Osteocyte (in vitro differentiated cells): ENCODE measurements at regions not wholly inside any gene's neighbourhood (a gene's known extent, or its start where the extent isn't known, plus 50 kb on each side); places are given as distances from the start of the nearest gene placed in this dataset.

ENCODE experiments used
- DNase-seq: peaks from one replicate; pipeline ENCODE4 v3.0.0; 2021; ENCODE audit warnings: mixed read lengths; ENCODE audit not compliant: unreplicated experiment; ENCODE audit errors: extremely low spot score
- H3K27ac Mint-ChIP-seq: one replicate; pipeline ENCODE4 v1.8.0; 2021; ENCODE audit warnings: mild to moderate bottlenecking, mixed read lengths; ENCODE audit not compliant: unreplicated experiment
- H3K27me3 Mint-ChIP-seq: one replicate; pipeline ENCODE4 v1.8.0; 2021; ENCODE audit warnings: mixed read lengths; ENCODE audit not compliant: unreplicated experiment
- H3K36me3 Mint-ChIP-seq: one replicate; pipeline ENCODE4 v1.8.0; 2021; ENCODE audit warnings: mixed read lengths; ENCODE audit not compliant: unreplicated experiment
- H3K4me1 Mint-ChIP-seq: one replicate; pipeline ENCODE4 v1.8.0; 2021; ENCODE audit warnings: mixed read lengths; ENCODE audit not compliant: unreplicated experiment
- H3K4me3 Mint-ChIP-seq: one replicate; pipeline ENCODE4 v1.8.0; 2021; ENCODE audit warnings: mild to moderate bottlenecking, moderate library complexity, mixed read lengths; ENCODE audit not compliant: unreplicated experiment
- H3K9me3 Mint-ChIP-seq: one replicate; pipeline ENCODE4 v1.8.0; 2021; ENCODE audit warnings: mixed read lengths; ENCODE audit not compliant: unreplicated experiment
- TF ChIP-seq, protein P1 (sequence below): fragments of 200-600 bp; sonication (generic); IDR thresholded peaks from 2 replicates; pipeline ENCODE4 v1.5.0; 2021; ENCODE audit warnings: antibody characterized with exemption, mild to moderate bottlenecking, moderate library complexity

DNA sequence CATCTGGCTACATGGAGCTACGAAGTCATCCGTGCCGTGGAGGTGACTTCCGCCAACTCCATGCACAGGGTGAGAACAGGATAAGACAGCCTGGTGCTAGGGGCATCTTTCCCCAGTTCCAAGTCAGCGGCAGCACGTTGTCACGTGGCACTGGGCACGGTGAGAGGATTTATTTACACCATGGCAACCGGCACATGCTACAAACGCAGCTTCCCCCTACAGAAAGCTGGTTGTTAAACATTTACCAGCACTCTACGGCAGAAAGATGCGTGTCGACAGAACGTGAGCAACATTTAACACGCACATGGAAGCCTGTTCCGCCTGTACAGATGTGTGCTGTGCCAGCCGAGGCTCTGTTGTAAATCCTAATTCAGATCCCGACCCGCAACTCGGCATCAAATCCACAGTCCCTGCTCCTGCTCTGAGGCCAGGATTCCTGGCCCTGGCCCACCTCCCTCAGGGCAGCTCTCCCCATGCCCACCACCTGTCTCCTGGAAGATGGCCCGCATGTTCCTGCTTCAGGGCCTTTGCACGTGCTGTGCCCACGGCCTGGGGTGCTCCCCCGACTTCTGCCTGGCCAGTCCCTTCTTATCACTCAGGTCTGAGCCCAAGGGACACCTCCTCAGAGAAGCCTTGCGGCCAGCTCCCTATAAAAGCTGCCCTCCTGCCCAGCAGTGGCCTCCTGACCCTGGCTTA, 114.1 kb downstream of the RFLNA start:
- Mint-ChIP-seq H3K27ac (no peak overlapping the region), H3K27me3 (no peaks in the 10 kb centered on the region)
- TF ChIP-seq, protein P1, sequence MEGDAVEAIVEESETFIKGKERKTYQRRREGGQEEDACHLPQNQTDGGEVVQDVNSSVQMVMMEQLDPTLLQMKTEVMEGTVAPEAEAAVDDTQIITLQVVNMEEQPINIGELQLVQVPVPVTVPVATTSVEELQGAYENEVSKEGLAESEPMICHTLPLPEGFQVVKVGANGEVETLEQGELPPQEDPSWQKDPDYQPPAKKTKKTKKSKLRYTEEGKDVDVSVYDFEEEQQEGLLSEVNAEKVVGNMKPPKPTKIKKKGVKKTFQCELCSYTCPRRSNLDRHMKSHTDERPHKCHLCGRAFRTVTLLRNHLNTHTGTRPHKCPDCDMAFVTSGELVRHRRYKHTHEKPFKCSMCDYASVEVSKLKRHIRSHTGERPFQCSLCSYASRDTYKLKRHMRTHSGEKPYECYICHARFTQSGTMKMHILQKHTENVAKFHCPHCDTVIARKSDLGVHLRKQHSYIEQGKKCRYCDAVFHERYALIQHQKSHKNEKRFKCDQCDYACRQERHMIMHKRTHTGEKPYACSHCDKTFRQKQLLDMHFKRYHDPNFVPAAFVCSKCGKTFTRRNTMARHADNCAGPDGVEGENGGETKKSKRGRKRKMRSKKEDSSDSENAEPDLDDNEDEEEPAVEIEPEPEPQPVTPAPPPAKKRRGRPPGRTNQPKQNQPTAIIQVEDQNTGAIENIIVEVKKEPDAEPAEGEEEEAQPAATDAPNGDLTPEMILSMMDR = no peak

DNA sequence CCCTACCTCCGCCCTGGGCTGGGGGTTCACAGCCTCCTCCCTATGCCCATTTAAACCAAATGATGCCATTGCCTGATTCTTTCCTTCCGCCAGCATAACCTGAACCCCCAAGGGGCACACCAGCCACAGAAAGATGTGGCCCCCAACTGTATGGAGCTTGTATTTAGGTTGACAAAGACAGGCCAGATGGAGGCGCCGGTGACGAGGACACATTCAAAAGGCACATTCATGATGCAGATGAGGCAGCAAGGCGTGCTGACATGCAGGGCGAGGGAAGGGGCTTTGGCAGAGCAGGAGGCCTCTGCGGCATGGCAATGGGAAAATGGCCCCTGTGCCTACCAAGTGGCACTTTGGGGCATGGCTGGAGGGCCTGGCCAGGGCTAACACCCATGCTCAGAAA, 112.2 kb downstream of the RFLNA start:
- DNase-seq = no peak
- H3K27me3 Mint-ChIP-seq = no peaks in the 10 kb centered on the region
- H3K4me3 Mint-ChIP-seq = no peak overlapping the region
- no peak overlapping the region for H3K27ac Mint-ChIP-seq
- peaks cover 16% of the 10 kb centered on the region for H3K36me3 Mint-ChIP-seq
- H3K9me3 Mint-ChIP-seq = no peaks in the 10 kb centered on the region
- TF ChIP-seq, protein P1 = no peak
- H3K4me1 Mint-ChIP-seq = peaks cover 52% of the 10 kb centered on the region

More for the DNA sequence above, 114.1 kb downstream of the RFLNA start:
- H3K4me3 Mint-ChIP-seq = no peak overlapping the region
- H3K4me1 Mint-ChIP-seq = peaks cover 36% of the 10 kb centered on the region
- DNase-seq = no peak
- H3K36me3 Mint-ChIP-seq = peaks cover 14% of the 10 kb centered on the region
- H3K9me3 Mint-ChIP-seq = no peaks in the 10 kb centered on the region

DNA sequence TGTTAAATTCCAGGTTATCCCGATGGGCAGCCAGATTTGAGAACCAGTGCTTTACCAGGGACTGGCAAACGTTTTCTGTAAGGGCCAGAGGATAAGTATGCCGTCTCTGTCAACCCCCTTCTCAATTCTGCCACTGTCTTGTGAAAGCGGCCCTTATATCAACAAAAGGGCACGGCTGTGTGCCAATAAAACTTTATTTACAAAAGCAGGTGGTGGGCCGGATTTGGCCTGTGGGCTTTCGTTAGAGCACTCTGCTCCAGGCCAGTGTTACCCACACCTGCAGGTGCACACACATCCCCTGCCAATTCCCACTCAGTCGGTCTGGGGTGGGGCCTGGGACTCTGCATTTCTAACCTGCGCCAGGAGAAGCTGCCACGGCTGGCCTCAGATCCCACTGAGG, 111.2 kb downstream of the RFLNA start:
- Mint-ChIP-seq H3K27ac (no peak overlapping the region), H3K4me3 (no peak overlapping the region), H3K9me3 (no peaks in the 10 kb centered on the region)

DNA sequence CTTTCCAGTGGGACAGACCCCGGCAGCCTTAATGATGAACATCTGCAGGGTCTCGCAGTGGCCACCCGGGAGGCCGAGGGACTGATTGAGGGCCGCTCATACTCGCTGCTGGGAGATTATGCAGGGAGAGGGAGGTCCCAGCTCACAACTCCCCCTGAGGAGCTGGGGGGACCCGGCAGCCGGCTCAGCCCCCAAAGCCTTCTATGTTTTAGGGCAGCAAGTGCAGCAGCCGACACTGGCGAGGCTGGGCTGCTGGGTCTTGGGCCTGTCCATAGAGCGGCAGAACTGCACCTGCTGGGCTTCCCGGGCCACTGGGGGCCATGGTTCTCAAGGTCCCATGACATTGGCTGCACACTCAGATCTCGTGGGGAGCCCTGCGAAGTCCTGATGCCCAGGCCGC, 110.7 kb downstream of the RFLNA start:
- DNase-seq = no peak
- Mint-ChIP-seq H3K4me3 (no peak overlapping the region), H3K9me3 (no peaks in the 10 kb centered on the region), H3K27ac (no peak overlapping the region), H3K36me3 (peaks cover 25% of the 10 kb centered on the region), H3K4me1 (peaks cover 49% of the 10 kb centered on the region), H3K27me3 (no peaks in the 10 kb centered on the region)
- TF ChIP-seq, protein P1 = no peak

More for the DNA sequence above, 111.2 kb downstream of the RFLNA start:
- DNase-seq = no peak
- Mint-ChIP-seq H3K4me1 (peaks cover 53% of the 10 kb centered on the region), H3K36me3 (peaks cover 21% of the 10 kb centered on the region), H3K27me3 (no peaks in the 10 kb centered on the region)
- TF ChIP-seq, protein P1 = no peak

DNA sequence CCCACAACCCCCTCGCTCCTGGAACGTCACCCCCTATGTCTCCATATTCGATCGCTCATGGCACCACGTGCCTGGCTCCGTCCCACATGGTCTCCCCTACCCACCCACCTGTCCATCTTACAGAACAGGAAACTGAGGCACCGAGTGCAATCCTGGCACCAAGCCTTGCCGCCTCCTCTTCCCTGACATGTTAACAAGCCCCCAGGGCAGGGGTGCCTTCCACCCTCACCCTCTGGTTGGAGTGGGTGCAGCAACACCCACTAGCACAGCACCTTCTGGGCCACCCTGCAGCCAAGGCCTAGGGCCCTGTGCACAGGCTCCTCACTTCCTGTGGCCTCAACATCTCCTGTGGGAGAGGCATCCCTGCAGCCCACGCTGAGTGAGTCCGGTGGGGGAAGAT, 110.3 kb downstream of the RFLNA start:
- Mint-ChIP-seq H3K4me1 (peaks cover 45% of the 10 kb centered on the region), H3K4me3 (no peak overlapping the region), H3K27me3 (no peaks in the 10 kb centered on the region), H3K27ac (no peak overlapping the region), H3K9me3 (no peaks in the 10 kb centered on the region), H3K36me3 (peaks cover 27% of the 10 kb centered on the region)
- TF ChIP-seq, protein P1 = no peak
- no peak for DNase-seq
